Ovary (tissue), 7 donors: ENCODE measurements at regions not wholly inside any gene's neighbourhood (a gene's known extent, or its start where the extent isn't known, plus 50 kb on each side); places are given as distances from the start of the nearest gene placed in this dataset.

ENCODE experiments used
- DNase-seq, 5 donors: peaks; one replicate each; pipeline ENCODE4 v3.0.0-alpha.2; 2019 to 2020
- H3K27ac ChIP-seq, 2 donors: fragments of 200-600 bp; one replicate each; pipeline versions ENCODE4 v1.5.1 to v1.8.0; 2019 to 2022
- H3K27me3 ChIP-seq: fragments of 200-600 bp; one replicate; pipeline ENCODE4 v1.8.0; 2022
- H3K36me3 ChIP-seq: fragments of 200-600 bp; sonication (generic); one replicate; pipeline ENCODE4 v1.5.1; 2019
- H3K4me1 ChIP-seq: one replicate; pipeline ENCODE4 v1.8.1; 2013; ENCODE audit warnings: mild to moderate bottlenecking, moderate library complexity; ENCODE audit not compliant: insufficient read depth
- H3K4me3 ChIP-seq: fragments of 200-600 bp; sonication (generic); one replicate; pipeline ENCODE4 v1.5.1; 2017
- H3K9me3 ChIP-seq, 2 donors: fragments of 200-600 bp in 1 of 2; sonication (generic) in 1 of 2; one replicate each; pipeline versions ENCODE4 v1.5.1 to v1.8.1; 2013 to 2019; ENCODE audit warnings: mild to moderate bottlenecking in 1 of 2, moderate library complexity in 1 of 2
- CTCF ChIP-seq, 3 donors: fragments of 450-650 bp in 2 of 3; fragments of 200-600 bp in 1 of 3; IDR thresholded peaks; one replicate each; pipeline versions ENCODE4 v1.5.1 to v1.8.0; 2016 to 2022; ENCODE audit warnings: antibody characterized with exemption in 3 of 3, mild to moderate bottlenecking in 1 of 3
- EP300 ChIP-seq: sonication (generic); formaldehyde crosslinking; IDR thresholded peaks from one replicate; pipeline ENCODE4 v1.6.1; 2017; ENCODE audit warnings: antibody characterized with exemption
- POLR2A ChIP-seq: fragments of 450-650 bp; IDR thresholded peaks from one replicate; pipeline ENCODE4 v1.6.1; 2017; ENCODE audit warnings: antibody characterized with exemption, mild to moderate bottlenecking, moderate library complexity
- WGBS, 3 donors: extraction: QIAGEN DNeasy Blood & Tissue Kit in 1 of 3; methylation state at CpG; one replicate each; pipeline versions ENCODE4 v1.1.5 to v1.1.7; 2013 to 2017; 5-methylcytosine and 5-hydroxymethylcytosine counted together
- intact Hi-C, 4 donors: fragments of 100-400 bp; cut with DNase I; formaldehyde crosslinking; loops; one replicate each; pipeline versions ENCODE4 v1.11.0 to v1.15.1; 2022 to 2023
- donor health status: DM: no; HTN: no; CAD: no; lungs with moderate emphysema.
- donor health status: DM: no; HTN: no; CAD: no.
- donor health status: Bipolar disorder and iron deficiency.
- donor health status: DM: no; HTN: no; CAD: no.
- donor health status: DM: yes; HTN: yes; CAD: no.

- DNase-seq, result no peak
- TF ChIP-seq CTCF (IDR thresholded peaks at IDR 0.05) (no peak), POLR2A (no peak), EP300 (no peak)
- intact Hi-C loops, result no loop called here
- H3K4me1 ChIP-seq, result peaks cover 2% of the 10 kb centered on the region
- no peaks in the 10 kb centered on the region for H3K36me3 ChIP-seq
- WGBS, 3 donors, result 93 to 100% (median 98%) methylated on average over 1 of the region's 1 CpG
- H3K4me3 ChIP-seq, result no peak overlapping the region
- H3K9me3 ChIP-seq, result no peaks in the 10 kb centered on the region
- H3K27ac ChIP-seq, result no peak overlapping the region
- no peaks in the 10 kb centered on the region for H3K27me3 ChIP-seq
Measured at GRCh38 chr6:56386717-56387116, 139.3 kb upstream of the COL21A1 start.

- no peak for TF ChIP-seq POLR2A
- no peak for TF ChIP-seq CTCF (IDR thresholded peaks at IDR 0.05)
- TF ChIP-seq EP300, result no peak
- H3K36me3 ChIP-seq, result no peaks in the 10 kb centered on the region
- DNase-seq, result no peak
- H3K4me1 ChIP-seq, result peaks cover 2% of the 10 kb centered on the region
- 80 to 89% (median 88%) methylated on average over 6 of the region's 6 CpGs for WGBS, 3 donors
- H3K9me3 ChIP-seq, result no peaks in the 10 kb centered on the region
- H3K4me3 ChIP-seq, result no peak overlapping the region
- no peak overlapping the region for H3K27ac ChIP-seq
- intact Hi-C loops, result no loop called here
- no peaks in the 10 kb centered on the region for H3K27me3 ChIP-seq
Measured at GRCh38 chr6:56385981-56386593, 138.7 kb upstream of the COL21A1 start.

- H3K36me3 ChIP-seq, result no peaks in the 10 kb centered on the region
- H3K4me3 ChIP-seq, result no peak overlapping the region
- intact Hi-C loops, result no loop called here
- H3K27ac ChIP-seq, result no peak overlapping the region
- H3K9me3 ChIP-seq, result no peaks in the 10 kb centered on the region
- TF ChIP-seq EP300, result no peak
- TF ChIP-seq CTCF (IDR thresholded peaks at IDR 0.05), result no peak
- TF ChIP-seq POLR2A, result no peak
- DNase-seq, result no peak
- H3K27me3 ChIP-seq, result no peaks in the 10 kb centered on the region
- H3K4me1 ChIP-seq, result peaks cover 2% of the 10 kb centered on the region
- WGBS, 3 donors, result 71 to 81% (median 76%) methylated on average over 1 of the region's 1 CpG
Measured at GRCh38 chr6:56383160-56383559, 135.8 kb upstream of the COL21A1 start.

- Histone ChIP-seq H3K27me3 (no peaks in the 10 kb centered on the region), H3K36me3 (no peaks in the 10 kb centered on the region), H3K4me3 (no peak overlapping the region), H3K4me1 (peaks cover 2% of the 10 kb centered on the region), H3K9me3 (no peaks in the 10 kb centered on the region), H3K27ac (no peak overlapping the region)
- no peak for DNase-seq
- no peak for TF ChIP-seq CTCF (IDR thresholded peaks at IDR 0.05)
- no peak for TF ChIP-seq POLR2A
- TF ChIP-seq EP300, result no peak
- intact Hi-C loops, result no loop called here
Measured at GRCh38 chr6:56382416-56382940, 135.1 kb upstream of the COL21A1 start.
